Anterior cingulate cortex (tissue), 58 donors: ENCODE measurements at regions not wholly inside any gene's neighbourhood (a gene's known extent, or its start where the extent isn't known, plus 50 kb on each side); places are given as distances from the start of the nearest gene placed in this dataset.
A peak's percentile ranks its signal among the peaks of the same experiment; 100 is the strongest.

Experiments
- DNase-seq, 58 donors: peaks; one replicate each; lab custom pipeline; 2025; lab: John Stamatoyannopoulos, UW

DNA sequence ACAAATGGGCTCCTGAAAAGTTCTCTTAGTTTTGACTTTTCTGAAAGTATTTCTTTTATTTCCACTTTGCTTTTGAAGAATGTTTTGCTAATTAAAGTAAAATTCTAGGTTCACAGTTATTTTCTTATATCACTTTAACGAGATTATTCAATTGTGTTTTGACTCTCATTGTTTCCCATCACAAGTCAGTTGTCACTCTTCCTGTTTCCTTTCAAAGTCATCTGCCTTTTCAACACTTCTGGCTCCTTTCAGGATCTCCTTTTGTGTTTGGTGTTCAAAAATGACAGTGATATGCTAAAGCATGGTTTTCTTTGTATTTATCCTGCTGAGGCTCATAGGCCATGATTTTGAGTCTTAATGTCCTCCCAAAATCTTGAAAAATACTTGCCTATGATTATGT is 235.4 kb upstream of the TAS2R1 start:
- no peak for DNase-seq

DNA sequence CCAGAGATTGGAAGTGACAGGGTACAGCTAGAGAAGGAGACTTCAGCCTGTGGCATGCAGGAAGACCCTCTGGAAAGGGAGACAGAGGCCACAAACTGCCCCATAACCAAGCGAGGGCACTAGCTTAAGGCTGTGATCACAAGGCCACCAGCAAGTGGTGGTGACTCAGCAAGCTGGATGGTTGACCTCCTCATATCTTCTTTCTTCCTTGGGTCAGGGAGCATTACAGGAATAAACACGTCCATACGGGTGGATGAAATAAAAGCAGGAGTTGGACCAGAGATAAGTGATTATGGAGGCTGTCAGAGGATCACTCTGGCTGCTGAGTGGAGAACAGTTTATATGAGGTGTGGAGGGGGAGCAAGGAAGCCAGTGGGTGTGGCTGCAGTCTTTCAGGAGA is 234.6 kb upstream of the TAS2R1 start:
- DNase-seq: no peak

DNA sequence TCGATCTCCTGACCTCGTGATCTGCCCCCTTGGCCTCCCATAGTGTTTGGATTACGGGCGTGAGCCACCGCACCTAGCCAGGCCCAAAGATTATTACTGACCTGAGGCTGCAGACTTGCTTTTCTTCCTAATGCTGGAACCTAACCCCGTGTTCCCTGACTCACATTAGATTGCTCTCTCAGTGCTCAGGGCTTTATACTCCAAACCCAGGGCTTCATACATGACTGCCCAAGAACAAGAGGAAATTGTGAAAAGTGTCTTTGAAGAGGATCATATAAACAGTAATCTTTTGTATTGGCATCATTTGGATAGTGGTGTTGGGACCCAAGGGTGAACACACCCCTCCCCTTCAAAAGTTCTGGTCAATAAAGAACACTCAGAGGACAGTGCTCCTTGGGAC is 233.3 kb upstream of the TAS2R1 start:
- no peak for DNase-seq

DNA sequence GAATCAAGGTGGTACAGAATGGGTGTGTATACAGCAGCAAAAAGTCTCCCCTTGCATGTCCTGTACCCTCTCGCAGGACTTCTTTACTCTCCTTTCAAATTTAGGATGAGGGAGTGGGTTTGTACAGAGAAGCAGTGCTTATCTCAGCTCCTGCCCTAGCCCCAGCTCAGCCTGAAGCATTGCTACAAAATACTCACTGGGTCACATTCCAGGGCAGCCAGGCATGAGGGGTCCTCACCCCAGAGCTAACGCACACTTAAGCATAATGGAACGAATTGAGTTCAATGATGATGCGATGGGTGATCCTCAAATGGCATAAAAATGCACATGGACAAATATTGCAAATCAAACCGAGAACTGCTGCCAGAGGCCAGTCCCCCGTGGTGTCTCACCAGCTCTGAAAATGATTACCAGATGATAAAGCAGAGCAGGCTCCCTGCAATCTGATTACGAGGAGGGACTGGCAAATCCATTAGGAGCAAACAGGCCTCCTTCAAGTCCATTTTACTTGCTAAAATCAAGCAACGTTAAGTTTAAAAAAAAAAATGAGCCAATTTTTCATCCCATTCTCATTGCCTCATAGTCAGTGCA is 231.6 kb upstream of the TAS2R1 start:
- no peak for DNase-seq

DNA sequence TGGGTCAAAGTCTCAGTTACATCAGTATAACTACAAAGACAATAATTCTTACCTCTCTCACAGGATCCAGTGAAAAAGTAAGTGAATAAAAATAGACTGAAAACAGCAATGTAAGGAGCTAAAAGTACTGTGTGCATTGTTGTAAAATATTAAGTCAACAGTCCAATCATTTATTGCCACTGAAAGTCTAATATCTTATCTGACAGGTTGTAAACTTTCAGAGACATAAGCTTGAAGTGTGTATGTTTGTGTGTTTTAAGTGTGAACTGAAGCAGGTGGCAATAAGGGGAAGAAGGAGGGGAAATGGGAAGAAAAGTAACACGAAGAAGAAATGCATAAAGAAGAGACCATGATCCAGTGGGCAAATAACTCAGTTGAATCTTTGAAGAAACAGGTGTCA is 229.7 kb upstream of the TAS2R1 start:
- DNase-seq: no peak

DNA sequence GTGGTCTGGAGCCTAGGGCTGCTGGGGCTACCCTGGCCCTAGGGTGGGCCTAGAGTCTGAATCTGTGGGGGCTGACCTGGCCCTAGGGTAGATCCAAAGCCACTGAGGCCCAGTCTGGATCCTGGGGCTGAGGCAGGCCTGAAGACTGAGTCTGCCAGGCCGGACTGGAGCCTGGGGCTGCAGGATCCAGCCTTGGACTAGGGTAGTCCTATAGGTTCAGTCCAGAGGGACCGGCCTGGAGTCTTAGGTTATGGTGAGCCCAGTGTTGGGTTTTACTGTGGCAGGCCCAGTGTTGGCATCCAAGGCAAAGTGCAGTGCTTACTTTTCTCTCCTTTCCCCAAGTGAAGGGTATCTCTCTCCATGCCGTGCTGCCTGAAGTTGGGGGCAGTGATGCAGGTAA is 227.9 kb upstream of the TAS2R1 start:
- no peak for DNase-seq

DNA sequence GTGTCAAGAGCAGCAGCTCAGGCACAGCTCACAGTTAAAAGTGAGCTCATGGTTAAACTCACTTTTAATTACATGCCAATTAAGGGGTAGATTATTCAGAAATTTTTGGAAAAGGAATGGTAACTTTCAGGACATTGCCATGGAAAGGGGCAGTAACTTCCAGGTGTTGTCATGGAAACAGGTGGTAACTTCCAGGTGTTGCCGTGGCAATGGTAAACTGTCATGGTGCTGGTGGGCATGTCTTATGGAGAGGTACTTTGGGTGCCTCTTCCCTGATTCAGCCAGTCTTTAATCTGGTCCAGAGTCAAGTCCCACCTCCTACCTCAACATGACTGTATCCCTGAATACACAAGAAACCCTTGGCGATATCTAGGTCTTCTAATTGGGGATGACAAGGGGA is 223.2 kb upstream of the TAS2R1 start:
- no peak for DNase-seq

DNA sequence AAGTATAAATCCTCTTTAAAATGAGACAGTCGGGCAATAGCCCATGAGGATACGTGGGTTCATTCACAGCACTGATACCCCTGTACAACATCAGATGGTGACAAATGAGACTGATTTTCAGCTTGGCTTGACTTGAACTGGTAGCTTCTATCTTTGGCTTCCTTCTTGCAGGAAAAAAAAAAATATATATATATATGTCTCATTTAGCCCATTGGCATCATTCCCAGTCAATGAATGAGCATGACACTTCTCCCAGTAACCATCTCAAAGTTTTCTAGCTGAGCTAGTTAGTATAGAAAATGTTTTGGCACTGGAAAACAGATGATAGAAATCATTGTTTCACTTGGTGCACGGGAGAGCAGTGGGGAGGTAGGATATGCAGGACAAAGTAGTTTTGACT is 222.5 kb upstream of the TAS2R1 start:
- peak in 1 of 58 donors; percentile 16 for DNase-seq

DNA sequence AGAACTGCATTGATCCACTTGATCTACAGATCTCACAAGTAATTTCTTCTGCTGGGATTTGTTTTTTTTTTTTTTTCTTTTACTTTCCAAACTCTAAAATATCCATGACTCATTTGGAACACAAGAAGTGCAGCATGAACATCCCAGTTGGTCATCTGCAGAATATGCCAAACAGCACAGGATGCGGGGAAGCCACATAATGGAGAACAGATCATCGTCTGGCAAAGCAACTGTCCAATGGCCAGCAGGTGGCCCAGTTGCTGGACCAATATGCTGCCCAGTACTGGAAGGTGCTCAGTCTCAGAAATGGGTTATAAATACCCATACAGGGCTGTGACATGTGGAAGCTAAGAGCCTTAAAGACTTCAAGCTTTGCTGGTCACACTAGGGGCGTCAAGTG is 221.3 kb upstream of the TAS2R1 start:
- peak in 16 of 58 donors; percentile 0 to 40 (median 7) for DNase-seq

DNA sequence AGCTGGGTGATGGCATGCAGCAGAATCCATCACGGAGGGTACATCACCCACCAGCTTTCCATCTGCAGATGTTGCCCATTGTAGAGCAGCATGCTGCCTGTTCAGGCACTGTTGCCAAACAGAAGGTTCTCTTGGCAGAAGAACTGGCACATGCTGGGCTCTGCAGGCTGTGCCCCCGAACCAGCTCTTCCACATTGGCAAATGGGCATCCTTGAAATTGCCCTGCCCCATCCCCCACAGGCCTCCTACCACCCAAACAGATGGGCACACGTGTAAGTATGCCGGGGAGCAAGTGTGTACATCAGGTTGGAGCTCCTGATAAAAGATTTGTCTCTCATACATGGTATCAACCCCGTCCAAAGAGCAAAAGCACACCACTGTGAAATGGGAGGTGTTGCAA is 220.3 kb upstream of the TAS2R1 start:
- DNase-seq: peak in 7 of 58 donors; percentile 2 to 34 (median 9)

DNA sequence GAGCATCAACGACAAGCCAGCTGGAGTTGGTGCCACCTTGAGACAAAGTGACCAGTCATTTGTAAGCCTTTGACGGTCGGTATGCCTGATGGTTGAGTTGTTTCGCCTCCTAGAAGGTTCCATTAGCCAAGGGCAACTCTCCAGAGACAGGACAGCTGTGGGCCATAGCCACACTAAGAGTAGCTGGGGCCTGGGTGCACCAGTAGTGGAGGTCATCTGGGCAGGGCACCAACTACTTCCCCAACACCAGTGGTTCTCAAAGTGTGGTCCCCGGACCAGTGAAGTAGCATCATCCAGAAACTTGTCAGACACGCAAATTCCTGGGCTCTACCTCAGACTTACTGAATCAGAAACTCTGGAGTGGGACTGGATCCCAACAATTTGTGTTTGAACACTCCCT is 217.5 kb upstream of the TAS2R1 start:
- DNase-seq: no peak

DNA sequence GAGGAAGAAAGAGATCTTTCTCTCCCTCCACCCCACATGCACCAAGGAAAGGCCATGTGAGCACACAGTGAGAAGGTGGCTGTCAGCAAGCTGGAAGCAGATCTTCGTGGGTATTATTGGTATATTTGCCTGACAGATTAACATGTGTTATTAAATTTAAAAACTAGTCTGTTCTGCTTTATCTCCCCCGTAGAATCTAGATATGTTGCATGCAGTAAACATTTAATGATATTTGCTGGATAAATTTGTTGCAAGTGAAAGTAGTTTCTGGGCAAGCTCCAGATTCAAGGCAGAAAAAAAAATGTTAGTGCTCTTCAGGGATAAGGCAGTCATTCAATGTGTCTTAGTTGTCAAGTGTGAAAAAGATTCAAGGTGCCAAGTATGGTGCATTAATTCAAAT is 215.0 kb upstream of the TAS2R1 start:
- no peak for DNase-seq

DNA sequence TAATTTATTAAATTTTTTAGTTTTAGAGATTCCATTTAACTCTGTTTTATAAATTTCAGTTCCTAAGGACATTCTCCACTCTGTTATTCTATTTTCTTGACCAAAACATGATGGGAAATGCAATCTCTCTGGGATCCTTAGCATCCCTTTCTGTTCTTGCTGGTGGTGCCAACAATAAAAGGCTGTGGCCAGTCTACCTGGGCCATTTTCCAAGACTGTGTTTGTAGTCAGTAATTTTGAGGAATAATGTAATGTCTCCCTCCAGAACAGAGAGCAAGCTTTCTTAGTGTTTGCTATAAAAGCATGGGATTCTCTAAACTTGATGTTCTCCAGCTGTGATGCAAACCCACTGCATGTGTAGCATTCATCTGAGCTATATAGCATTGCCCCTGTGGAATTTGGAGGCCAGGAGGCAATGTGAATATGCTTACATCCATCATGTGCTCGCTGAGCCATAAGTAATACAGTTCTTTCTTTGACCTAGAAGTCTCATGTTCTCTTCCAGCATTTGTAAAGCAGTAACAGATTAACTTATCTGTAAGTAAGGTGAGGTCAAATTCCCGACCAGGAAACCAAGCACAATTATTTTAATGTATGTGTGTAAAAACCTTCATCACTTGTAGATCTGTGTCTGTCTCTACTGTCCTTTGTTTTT is 211.5 kb upstream of the TAS2R1 start:
- DNase-seq: no peak

DNA sequence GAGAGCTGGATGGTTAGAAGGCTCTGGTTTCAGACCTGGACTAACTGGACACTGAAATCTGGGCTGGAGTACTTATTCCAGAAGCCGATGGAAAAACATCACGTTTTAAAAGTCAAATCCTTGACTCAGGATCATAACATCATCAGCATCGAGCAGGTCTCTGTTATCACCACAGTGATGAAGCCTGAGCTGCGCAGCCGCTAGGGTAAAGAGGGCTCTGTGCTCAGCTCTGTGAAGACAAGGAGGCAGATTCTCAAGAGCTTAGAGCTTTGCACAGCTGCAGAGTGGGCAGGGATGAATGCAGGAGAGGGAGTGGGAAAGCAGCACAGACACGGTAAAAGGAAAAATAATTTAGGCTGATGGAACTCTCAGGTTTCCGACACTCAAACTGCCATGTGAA is 208.8 kb upstream of the TAS2R1 start:
- DNase-seq: peak in 31 of 58 donors; percentile 7 to 69 (median 22)

DNA sequence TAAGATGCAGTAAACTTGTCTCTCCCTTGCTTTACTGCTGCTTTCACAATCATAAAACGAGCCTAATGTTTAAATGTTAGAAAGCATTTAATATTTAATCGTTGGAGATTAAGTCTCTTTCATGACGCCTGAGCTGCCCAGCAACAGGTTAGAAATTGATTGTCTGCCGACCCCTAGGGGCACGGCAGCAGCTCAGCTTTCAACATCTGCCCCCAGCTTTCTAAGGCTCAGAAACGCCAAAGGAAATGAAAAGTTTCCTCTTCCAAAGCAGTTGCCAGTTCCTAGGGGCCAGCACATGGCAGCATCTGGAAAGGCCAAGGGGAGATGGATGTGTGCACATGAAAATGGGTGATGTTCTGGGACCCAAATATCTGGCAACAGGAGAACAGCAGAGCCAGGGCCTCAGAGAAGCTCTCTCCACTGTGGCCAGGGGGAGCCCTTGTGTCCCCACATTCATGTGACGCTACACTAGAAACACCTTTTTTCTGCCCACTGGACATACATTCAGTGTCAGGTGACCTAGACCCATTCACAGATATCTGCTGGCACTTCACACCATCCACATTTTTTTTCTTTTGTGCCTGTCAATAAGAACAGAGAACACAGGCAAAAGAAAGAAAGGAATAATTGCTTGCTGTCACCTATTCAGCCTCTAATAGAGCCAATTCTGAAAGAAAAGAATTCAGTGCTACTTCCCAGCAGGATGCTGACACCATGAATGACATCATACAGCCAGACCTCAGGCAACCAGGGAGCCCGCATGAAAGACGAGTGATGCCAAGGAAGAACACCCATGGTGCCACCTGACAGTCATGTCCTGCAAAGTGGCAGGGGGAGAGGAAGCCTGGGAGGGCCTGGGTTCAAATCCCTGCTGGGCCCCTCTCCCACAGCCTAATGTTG is 205.0 kb upstream of the TAS2R1 start:
- no peak for DNase-seq

DNA sequence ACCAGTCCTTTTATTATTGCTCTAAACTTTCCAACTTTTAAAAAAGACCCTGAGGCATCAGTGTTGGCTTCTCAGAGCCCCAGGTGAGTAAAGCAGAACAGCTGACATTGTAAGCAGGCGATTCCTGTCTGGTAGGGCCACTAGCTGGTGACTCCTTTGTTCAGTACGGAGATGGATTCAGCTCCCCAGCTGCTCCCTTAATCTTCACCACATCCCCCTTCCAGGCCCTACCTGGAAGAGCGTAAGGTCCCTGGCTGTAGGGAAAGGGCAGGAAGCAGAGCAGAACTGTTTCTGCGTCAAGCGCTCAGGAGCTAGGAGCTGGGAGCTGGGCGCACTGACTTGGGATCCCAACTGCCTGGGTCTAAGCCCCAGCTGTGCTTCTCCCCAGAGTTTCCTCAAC is 203.7 kb upstream of the TAS2R1 start:
- DNase-seq: no peak

DNA sequence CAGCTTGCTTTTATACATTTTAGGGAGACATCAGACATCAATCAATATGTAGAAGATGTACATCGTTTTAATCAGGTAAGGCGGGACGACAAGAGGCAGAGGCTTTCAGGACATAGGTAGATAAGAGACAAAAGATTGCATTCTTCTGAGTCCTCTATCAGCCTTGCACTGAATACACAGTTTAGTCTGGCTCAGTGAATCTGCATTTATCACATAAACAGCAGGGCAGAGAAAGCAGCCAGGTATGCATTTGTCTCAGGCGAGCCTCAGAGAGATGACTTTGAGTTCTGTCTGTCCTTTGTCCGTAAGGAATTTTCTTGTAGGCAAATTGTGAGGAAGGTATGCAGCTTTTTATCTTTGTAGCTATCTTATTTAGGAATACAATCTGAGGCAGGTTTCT is 202.8 kb upstream of the TAS2R1 start:
- no peak for DNase-seq

DNA sequence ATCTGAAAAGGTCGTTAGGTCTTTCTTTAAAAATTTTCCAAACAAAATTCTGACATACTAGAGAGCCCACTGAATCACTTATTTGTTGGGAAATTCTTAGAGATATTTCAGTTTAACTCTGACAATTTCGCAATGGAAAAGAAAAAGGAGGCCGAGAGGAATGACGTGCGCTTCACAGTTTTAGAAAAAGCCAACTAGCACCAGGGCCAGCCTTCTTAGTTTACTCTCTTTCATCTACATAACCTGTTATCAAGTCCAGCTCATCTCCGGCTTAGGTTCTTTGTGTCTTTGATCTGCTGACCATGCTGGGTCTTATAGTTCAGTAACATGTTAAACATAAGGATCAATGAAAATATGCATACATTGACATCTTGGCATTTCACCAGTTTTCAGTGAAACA is 201.7 kb upstream of the TAS2R1 start:
- no peak for DNase-seq

DNA sequence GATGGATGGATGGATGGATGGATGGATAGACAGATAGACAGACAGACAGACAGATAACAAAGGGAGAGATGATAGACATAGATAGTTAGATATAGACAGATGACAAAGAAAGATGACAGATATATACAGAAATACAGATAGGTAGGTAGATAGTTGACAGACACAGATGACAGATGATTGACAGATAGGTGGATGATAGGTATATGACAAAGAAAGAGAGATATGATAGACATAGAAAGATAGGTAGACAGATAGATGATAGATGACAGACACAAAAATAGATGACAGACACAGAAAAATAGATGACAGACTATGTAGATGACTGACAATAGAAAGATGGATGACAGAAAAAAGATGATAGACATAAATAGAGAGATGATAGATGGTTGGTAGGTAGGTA is 200.0 kb upstream of the TAS2R1 start:
- no peak for DNase-seq

DNA sequence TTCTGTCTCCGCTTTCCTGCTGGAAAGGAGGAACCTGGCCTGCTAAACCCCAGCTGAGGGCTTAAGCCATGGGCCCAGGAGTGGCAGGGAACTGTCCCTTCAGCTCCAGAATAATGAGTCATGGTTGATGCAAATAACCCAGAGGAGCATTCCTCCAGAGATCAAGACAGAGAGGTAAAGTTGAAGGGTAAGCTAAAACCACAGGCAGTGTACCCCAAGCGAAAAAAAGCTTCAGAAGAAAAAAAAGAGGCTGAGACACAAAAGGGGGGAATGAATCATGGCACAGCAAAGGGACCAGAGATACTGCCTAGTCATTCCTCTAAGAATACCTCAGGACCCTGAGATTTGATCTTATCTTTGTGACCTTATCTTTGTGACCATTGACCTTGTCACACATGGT is 199.5 kb upstream of the TAS2R1 start:
- DNase-seq: no peak

DNA sequence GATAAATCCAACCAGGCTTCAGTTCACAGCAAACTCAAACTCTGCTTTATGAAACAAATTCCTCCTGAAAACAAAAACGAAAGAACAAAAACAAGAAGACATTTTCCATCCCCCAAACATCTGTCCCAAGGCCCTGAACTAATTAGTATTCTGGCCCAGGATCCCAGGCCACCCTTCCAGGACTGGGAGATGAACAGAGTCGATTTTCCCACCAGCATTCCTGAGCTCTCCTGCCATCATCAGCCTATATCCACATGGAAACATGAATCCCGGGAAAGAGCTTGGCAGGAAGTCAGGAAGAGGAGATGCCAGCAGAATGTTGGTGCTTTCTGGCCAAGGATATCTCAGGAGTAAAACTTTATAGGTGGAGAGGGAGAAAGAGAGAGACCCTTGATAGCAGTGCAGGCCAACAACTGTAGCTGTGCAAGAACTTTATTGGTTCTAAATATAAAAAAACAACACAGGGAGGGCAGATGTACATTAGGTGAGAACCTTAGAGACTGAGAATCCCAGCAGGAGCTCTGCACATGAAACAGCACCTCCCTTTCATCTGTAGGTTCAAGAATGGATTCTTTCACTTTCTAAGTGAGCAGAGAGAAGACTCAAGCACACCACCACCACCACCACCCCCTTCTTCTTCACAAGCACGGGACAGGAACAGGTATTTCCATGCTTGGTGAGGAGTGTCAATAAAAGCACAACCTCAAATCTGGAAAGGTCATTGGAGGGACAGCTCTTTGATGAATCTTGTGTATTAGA is 190.7 kb upstream of the TAS2R1 start:
- DNase-seq: no peak
